ENCODE measurements at regions not wholly inside any gene's neighbourhood (a gene's known extent, or its start where the extent isn't known, plus 50 kb on each side); places are given as distances from the start of the nearest gene placed in this dataset.
"Not testable (repeated sequence)": the region's sequence is repeated elsewhere in the genome, so short reads cannot be mapped to it uniquely, and the experiment has no call there.

DNA sequence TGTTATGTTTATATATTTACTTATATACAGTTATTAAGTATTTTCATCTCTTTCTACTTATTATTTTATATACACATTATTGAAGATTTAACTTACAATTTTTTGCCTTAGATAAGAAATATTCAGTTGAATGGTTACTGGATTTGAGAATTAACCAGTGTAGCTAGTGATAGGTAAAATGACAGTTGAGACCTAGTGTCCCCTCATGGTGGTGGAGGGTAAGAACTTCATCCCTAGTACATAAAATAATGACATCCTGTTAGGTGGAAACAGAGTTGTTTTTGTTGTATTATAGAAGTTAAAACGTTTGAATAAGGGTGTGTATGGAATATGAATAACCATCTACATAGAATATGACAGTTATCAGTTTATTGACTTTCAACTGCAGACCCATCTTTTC lies 1152.4 kb upstream of the ALCAM start:
- Histone ChIP-seq H4K20me1 (ENCODE audit: control insufficient read depth, extremely low read depth, insufficient read depth, low read length) (no peaks in the 10 kb centered on the region), H3K4me2 (ENCODE audit: control insufficient read depth, extremely low read depth, insufficient read depth, low read depth, low read length) (no peak overlapping the region), H3K27me3 (ENCODE audit: control insufficient read depth, extremely low read depth, insufficient read depth, low read length) (no peaks in the 10 kb centered on the region), H3K36me3 (ENCODE audit: control insufficient read depth in 2 of 2, extremely low read depth in 1 of 2, insufficient read depth in 2 of 2, low read length in 2 of 2) (no peaks in the 10 kb centered on the region), H3K79me2 (ENCODE audit: control insufficient read depth, insufficient read depth, low read length) (no peaks in the 10 kb centered on the region), H2AFZ (ENCODE audit: control insufficient read depth, low read length) (no peak overlapping the region), H3K9me3 (ENCODE audit: control insufficient read depth, low read depth, low read length) (no peaks in the 10 kb centered on the region), H3K9me1 (ENCODE audit: control insufficient read depth, extremely low read depth, insufficient read depth, low read length) (no peaks in the 10 kb centered on the region), H3K9ac (ENCODE audit: control insufficient read depth, extremely low read depth, insufficient read depth, low read length) (no peak overlapping the region), H3K4me3 (ENCODE audit: control insufficient read depth in 2 of 3, extremely low read depth in 1 of 3, insufficient read depth in 2 of 3, low read depth in 1 of 3, low read length in 3 of 3) (no peak overlapping the region), H3K27ac (ENCODE audit: control insufficient read depth, insufficient read depth, low read length) (no peak overlapping the region), H3K4me1 (ENCODE audit: control insufficient read depth, extremely low read depth, insufficient read depth, low read length) (no peaks in the 10 kb centered on the region)
- TF ChIP-seq EZH2 (IDR thresholded peaks at IDR 0.05; ENCODE audit: low read length): no peak
- TF ChIP-seq, protein P1, sequence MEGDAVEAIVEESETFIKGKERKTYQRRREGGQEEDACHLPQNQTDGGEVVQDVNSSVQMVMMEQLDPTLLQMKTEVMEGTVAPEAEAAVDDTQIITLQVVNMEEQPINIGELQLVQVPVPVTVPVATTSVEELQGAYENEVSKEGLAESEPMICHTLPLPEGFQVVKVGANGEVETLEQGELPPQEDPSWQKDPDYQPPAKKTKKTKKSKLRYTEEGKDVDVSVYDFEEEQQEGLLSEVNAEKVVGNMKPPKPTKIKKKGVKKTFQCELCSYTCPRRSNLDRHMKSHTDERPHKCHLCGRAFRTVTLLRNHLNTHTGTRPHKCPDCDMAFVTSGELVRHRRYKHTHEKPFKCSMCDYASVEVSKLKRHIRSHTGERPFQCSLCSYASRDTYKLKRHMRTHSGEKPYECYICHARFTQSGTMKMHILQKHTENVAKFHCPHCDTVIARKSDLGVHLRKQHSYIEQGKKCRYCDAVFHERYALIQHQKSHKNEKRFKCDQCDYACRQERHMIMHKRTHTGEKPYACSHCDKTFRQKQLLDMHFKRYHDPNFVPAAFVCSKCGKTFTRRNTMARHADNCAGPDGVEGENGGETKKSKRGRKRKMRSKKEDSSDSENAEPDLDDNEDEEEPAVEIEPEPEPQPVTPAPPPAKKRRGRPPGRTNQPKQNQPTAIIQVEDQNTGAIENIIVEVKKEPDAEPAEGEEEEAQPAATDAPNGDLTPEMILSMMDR (optimal IDR thresholded peaks at IDR 0.05 in 1 of 3, IDR thresholded peaks at IDR 0.05 in 1 of 3, conservative IDR thresholded peaks at IDR 0.05 in 1 of 3; ENCODE audit: extremely low read depth in 1 of 3, insufficient read depth in 2 of 3, low read length in 3 of 3): no peak
- dilution Hi-C loops (cut with MboI; ENCODE audit: extremely low pct_ligation_motif_present, low sequenced_read_pairs): no loop called here
- no peak for FAIRE-seq
- DNase-seq (ENCODE audit: low read depth, low spot score): no peak

GRCh38 chr3:104214937-104215336 lies 1151.8 kb upstream of the ALCAM start:
- H3K27me3 ChIP-seq (ENCODE audit: control insufficient read depth, extremely low read depth, insufficient read depth, low read length): no peaks in the 10 kb centered on the region
- H3K4me3 ChIP-seq (ENCODE audit: control insufficient read depth in 2 of 3, extremely low read depth in 1 of 3, insufficient read depth in 2 of 3, low read depth in 1 of 3, low read length in 3 of 3): no peak overlapping the region
- no peak overlapping the region for H3K27ac ChIP-seq (ENCODE audit: control insufficient read depth, insufficient read depth, low read length)
- no peaks in the 10 kb centered on the region for H3K36me3 ChIP-seq (ENCODE audit: control insufficient read depth in 2 of 2, extremely low read depth in 1 of 2, insufficient read depth in 2 of 2, low read length in 2 of 2)
- no peak overlapping the region for H3K4me2 ChIP-seq (ENCODE audit: control insufficient read depth, extremely low read depth, insufficient read depth, low read depth, low read length)
- dilution Hi-C loops (cut with MboI; ENCODE audit: extremely low pct_ligation_motif_present, low sequenced_read_pairs): no loop called here
- no peak overlapping the region for H3K9ac ChIP-seq (ENCODE audit: control insufficient read depth, extremely low read depth, insufficient read depth, low read length)
- TF ChIP-seq, protein P1 (optimal IDR thresholded peaks at IDR 0.05 in 1 of 3, IDR thresholded peaks at IDR 0.05 in 1 of 3, conservative IDR thresholded peaks at IDR 0.05 in 1 of 3; ENCODE audit: extremely low read depth in 1 of 3, insufficient read depth in 2 of 3, low read length in 3 of 3): no peak
- TF ChIP-seq EZH2 (IDR thresholded peaks at IDR 0.05; ENCODE audit: low read length): no peak
- H2AFZ ChIP-seq (ENCODE audit: control insufficient read depth, low read length): no peak overlapping the region
- H4K20me1 ChIP-seq (ENCODE audit: control insufficient read depth, extremely low read depth, insufficient read depth, low read length): no peaks in the 10 kb centered on the region
- no peaks in the 10 kb centered on the region for H3K4me1 ChIP-seq (ENCODE audit: control insufficient read depth, extremely low read depth, insufficient read depth, low read length)
- H3K9me1 ChIP-seq (ENCODE audit: control insufficient read depth, extremely low read depth, insufficient read depth, low read length): no peaks in the 10 kb centered on the region
- no peaks in the 10 kb centered on the region for H3K79me2 ChIP-seq (ENCODE audit: control insufficient read depth, insufficient read depth, low read length)
- FAIRE-seq: no peak
- no peak for DNase-seq (ENCODE audit: low read depth, low spot score)
- no peaks in the 10 kb centered on the region for H3K9me3 ChIP-seq (ENCODE audit: control insufficient read depth, low read depth, low read length)

GRCh38 chr3:104219046-104219445 lies 1147.7 kb upstream of the ALCAM start:
- H3K4me1 ChIP-seq (ENCODE audit: control insufficient read depth, extremely low read depth, insufficient read depth, low read length); H3K79me2 ChIP-seq (ENCODE audit: control insufficient read depth, insufficient read depth, low read length); FAIRE-seq; H3K9ac ChIP-seq (ENCODE audit: control insufficient read depth, extremely low read depth, insufficient read depth, low read length); H3K9me3 ChIP-seq (ENCODE audit: control insufficient read depth, low read depth, low read length); H3K4me2 ChIP-seq (ENCODE audit: control insufficient read depth, extremely low read depth, insufficient read depth, low read depth, low read length); dilution Hi-C loops (cut with MboI; ENCODE audit: extremely low pct_ligation_motif_present, low sequenced_read_pairs); H3K27me3 ChIP-seq (ENCODE audit: control insufficient read depth, extremely low read depth, insufficient read depth, low read length); H3K4me3 ChIP-seq (ENCODE audit: control insufficient read depth in 2 of 3, extremely low read depth in 1 of 3, insufficient read depth in 2 of 3, low read depth in 1 of 3, low read length in 3 of 3); DNase-seq (ENCODE audit: low read depth, low spot score); H3K9me1 ChIP-seq (ENCODE audit: control insufficient read depth, extremely low read depth, insufficient read depth, low read length); H4K20me1 ChIP-seq (ENCODE audit: control insufficient read depth, extremely low read depth, insufficient read depth, low read length); H2AFZ ChIP-seq (ENCODE audit: control insufficient read depth, low read length); H3K27ac ChIP-seq (ENCODE audit: control insufficient read depth, insufficient read depth, low read length); H3K36me3 ChIP-seq (ENCODE audit: control insufficient read depth in 2 of 2, extremely low read depth in 1 of 2, insufficient read depth in 2 of 2, low read length in 2 of 2): not testable (repeated sequence)
